NB4 (cell line): ENCODE measurements at regions not wholly inside any gene's neighbourhood (a gene's known extent, or its start where the extent isn't known, plus 50 kb on each side); places are given as distances from the start of the nearest gene placed in this dataset.

Experiments
- CTCF ChIP-seq: IDR thresholded peaks from one replicate; pipeline ENCODE4 v1.5.1; 2012; ENCODE audit warnings: low read depth, low read length
- MYC ChIP-seq: IDR thresholded peaks from 2 replicates; pipeline ENCODE4 v1.6.1; 2011; ENCODE audit warnings: low read depth, low read length
- POLR2A ChIP-seq: IDR thresholded peaks from 2 replicates; pipeline ENCODE4 v1.6.1; 2011; ENCODE audit warnings: mild to moderate bottlenecking; ENCODE audit not compliant: insufficient read length; ENCODE audit errors: extremely low read depth

DNA sequence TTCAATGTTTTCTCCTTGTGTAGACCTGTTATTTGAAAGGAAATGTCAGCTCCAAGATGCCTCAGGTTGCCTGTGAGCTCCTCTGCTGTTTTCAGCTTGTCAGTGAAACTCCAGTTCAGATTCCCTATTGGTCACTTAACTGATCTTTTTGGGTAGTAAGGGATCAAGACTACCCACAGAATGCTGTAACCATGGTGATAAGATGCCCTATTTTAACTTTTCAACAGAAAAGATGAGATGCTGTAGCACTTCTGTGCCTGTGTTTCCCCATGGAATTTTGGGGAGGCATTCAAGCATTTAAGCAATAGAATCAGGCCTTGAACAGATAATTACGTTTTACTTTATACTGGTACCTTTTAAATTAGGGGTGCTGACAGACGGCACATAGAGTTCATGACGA, 106.6 kb upstream of the H2AZ1 start:
- no peak for TF ChIP-seq CTCF
- TF ChIP-seq MYC = no peak
- no peak for TF ChIP-seq POLR2A
